ENCODE measurements at regions not wholly inside any gene's neighbourhood (a gene's known extent, or its start where the extent isn't known, plus 50 kb on each side); places are given as distances from the start of the nearest gene placed in this dataset.
"Not testable (repeated sequence)": the region's sequence is repeated elsewhere in the genome, so short reads cannot be mapped to it uniquely, and the experiment has no call there.

GRCh38 chr1:213793482-213794067 is 194.2 kb upstream of the PROX1 start:
- Histone ChIP-seq H3K27me3 (ENCODE audit: control insufficient read depth in 3 of 3, insufficient read depth in 3 of 3, low read length in 3 of 3) (no peaks in the 10 kb centered on the region), H3K4me3 (ENCODE audit: low read length in 3 of 3) (no peak overlapping the region), H3K4me1 (ENCODE audit: control insufficient read depth in 3 of 3, insufficient read depth in 3 of 3, low read length in 3 of 3) (no peaks in the 10 kb centered on the region), H3K36me3 (ENCODE audit: control insufficient read depth in 3 of 3, insufficient read depth in 3 of 3, low read length in 3 of 3) (no peaks in the 10 kb centered on the region), H3K27ac (ENCODE audit: low read depth, low read length) (no peak overlapping the region), H3K9ac (ENCODE audit: low read depth in 1 of 3, low read length in 3 of 3) (no peak overlapping the region), H3K9me3 (ENCODE audit: control insufficient read depth in 3 of 3, low read length in 3 of 3) (no peaks in the 10 kb centered on the region)

- Histone ChIP-seq H3K4me3 (ENCODE audit: low read length in 3 of 3) (no peak overlapping the region), H3K36me3 (ENCODE audit: control insufficient read depth in 3 of 3, insufficient read depth in 3 of 3, low read length in 3 of 3) (no peaks in the 10 kb centered on the region), H3K9ac (ENCODE audit: low read depth in 1 of 3, low read length in 3 of 3) (no peak overlapping the region), H3K27ac (ENCODE audit: low read depth, low read length) (no peak overlapping the region), H3K9me3 (ENCODE audit: control insufficient read depth in 3 of 3, low read length in 3 of 3) (no peaks in the 10 kb centered on the region), H3K27me3 (ENCODE audit: control insufficient read depth in 3 of 3, insufficient read depth in 3 of 3, low read length in 3 of 3) (no peaks in the 10 kb centered on the region), H3K4me1 (ENCODE audit: control insufficient read depth in 3 of 3, insufficient read depth in 3 of 3, low read length in 3 of 3) (no peaks in the 10 kb centered on the region)
Measured at GRCh38 chr1:213796525-213796924, 191.2 kb upstream of the PROX1 start.

GRCh38 chr1:213808288-213808687 is 179.5 kb upstream of the PROX1 start:
- not testable (repeated sequence) for H3K27me3 ChIP-seq (ENCODE audit: control insufficient read depth in 3 of 3, insufficient read depth in 3 of 3, low read length in 3 of 3); H3K27ac ChIP-seq (ENCODE audit: low read depth, low read length); H3K4me1 ChIP-seq (ENCODE audit: control insufficient read depth in 3 of 3, insufficient read depth in 3 of 3, low read length in 3 of 3); H3K9me3 ChIP-seq (ENCODE audit: control insufficient read depth in 3 of 3, low read length in 3 of 3); H3K9ac ChIP-seq (ENCODE audit: low read depth in 1 of 3, low read length in 3 of 3); H3K36me3 ChIP-seq (ENCODE audit: control insufficient read depth in 3 of 3, insufficient read depth in 3 of 3, low read length in 3 of 3); H3K4me3 ChIP-seq (ENCODE audit: low read length in 3 of 3)

- Histone ChIP-seq H3K9ac (ENCODE audit: low read depth in 1 of 3, low read length in 3 of 3) (no peak overlapping the region), H3K4me3 (ENCODE audit: low read length in 3 of 3) (no peak overlapping the region), H3K9me3 (ENCODE audit: control insufficient read depth in 3 of 3, low read length in 3 of 3) (no peaks in the 10 kb centered on the region), H3K27me3 (ENCODE audit: control insufficient read depth in 3 of 3, insufficient read depth in 3 of 3, low read length in 3 of 3) (no peaks in the 10 kb centered on the region), H3K36me3 (ENCODE audit: control insufficient read depth in 3 of 3, insufficient read depth in 3 of 3, low read length in 3 of 3) (no peaks in the 10 kb centered on the region), H3K4me1 (ENCODE audit: control insufficient read depth in 3 of 3, insufficient read depth in 3 of 3, low read length in 3 of 3) (no peaks in the 10 kb centered on the region), H3K27ac (ENCODE audit: low read depth, low read length) (no peak overlapping the region)
Measured at GRCh38 chr1:213817156-213817555, 170.6 kb upstream of the PROX1 start.

- Histone ChIP-seq H3K27me3 (ENCODE audit: control insufficient read depth in 3 of 3, insufficient read depth in 3 of 3, low read length in 3 of 3) (no peaks in the 10 kb centered on the region), H3K27ac (ENCODE audit: low read depth, low read length) (no peak overlapping the region), H3K36me3 (ENCODE audit: control insufficient read depth in 3 of 3, insufficient read depth in 3 of 3, low read length in 3 of 3) (no peaks in the 10 kb centered on the region), H3K9me3 (ENCODE audit: control insufficient read depth in 3 of 3, low read length in 3 of 3) (no peaks in the 10 kb centered on the region), H3K4me1 (ENCODE audit: control insufficient read depth in 3 of 3, insufficient read depth in 3 of 3, low read length in 3 of 3) (no peaks in the 10 kb centered on the region), H3K4me3 (ENCODE audit: low read length in 3 of 3) (no peak overlapping the region), H3K9ac (ENCODE audit: low read depth in 1 of 3, low read length in 3 of 3) (no peak overlapping the region)
Measured at GRCh38 chr1:213820362-213821149, 167.2 kb upstream of the PROX1 start.

GRCh38 chr1:213821175-213821942 is 166.4 kb upstream of the PROX1 start:
- H3K9ac ChIP-seq (ENCODE audit: low read depth in 1 of 3, low read length in 3 of 3), result no peak overlapping the region
- no peaks in the 10 kb centered on the region for H3K4me1 ChIP-seq (ENCODE audit: control insufficient read depth in 3 of 3, insufficient read depth in 3 of 3, low read length in 3 of 3)
- no peak overlapping the region for H3K27ac ChIP-seq (ENCODE audit: low read depth, low read length)
- no peak overlapping the region for H3K4me3 ChIP-seq (ENCODE audit: low read length in 3 of 3)
- no peaks in the 10 kb centered on the region for H3K27me3 ChIP-seq (ENCODE audit: control insufficient read depth in 3 of 3, insufficient read depth in 3 of 3, low read length in 3 of 3)
- no peaks in the 10 kb centered on the region for H3K36me3 ChIP-seq (ENCODE audit: control insufficient read depth in 3 of 3, insufficient read depth in 3 of 3, low read length in 3 of 3)
- no peaks in the 10 kb centered on the region for H3K9me3 ChIP-seq (ENCODE audit: control insufficient read depth in 3 of 3, low read length in 3 of 3)

- no peak overlapping the region for H3K27ac ChIP-seq (ENCODE audit: low read depth, low read length)
- H3K27me3 ChIP-seq (ENCODE audit: control insufficient read depth in 3 of 3, insufficient read depth in 3 of 3, low read length in 3 of 3), result no peaks in the 10 kb centered on the region
Measured at GRCh38 chr1:213821943-213822334, 165.8 kb upstream of the PROX1 start.

GRCh38 chr1:213826891-213827290 is 160.9 kb upstream of the PROX1 start:
- Histone ChIP-seq H3K4me3 (ENCODE audit: low read length in 3 of 3) (no peak overlapping the region), H3K36me3 (ENCODE audit: control insufficient read depth in 3 of 3, insufficient read depth in 3 of 3, low read length in 3 of 3) (no peaks in the 10 kb centered on the region), H3K4me1 (ENCODE audit: control insufficient read depth in 3 of 3, insufficient read depth in 3 of 3, low read length in 3 of 3) (no peaks in the 10 kb centered on the region), H3K27ac (ENCODE audit: low read depth, low read length) (no peak overlapping the region), H3K27me3 (ENCODE audit: control insufficient read depth in 3 of 3, insufficient read depth in 3 of 3, low read length in 3 of 3) (no peaks in the 10 kb centered on the region), H3K9ac (ENCODE audit: low read depth in 1 of 3, low read length in 3 of 3) (no peak overlapping the region), H3K9me3 (ENCODE audit: control insufficient read depth in 3 of 3, low read length in 3 of 3) (peaks cover 0 to 4% (median 2%) of the 10 kb centered on the region in 3 donors)

More at GRCh38 chr1:213821943-213822334, 165.8 kb upstream of the PROX1 start:
- no peak overlapping the region for H3K9ac ChIP-seq (ENCODE audit: low read depth in 1 of 3, low read length in 3 of 3)
- H3K9me3 ChIP-seq (ENCODE audit: control insufficient read depth in 3 of 3, low read length in 3 of 3), result no peaks in the 10 kb centered on the region
- no peak overlapping the region for H3K4me3 ChIP-seq (ENCODE audit: low read length in 3 of 3)
- no peaks in the 10 kb centered on the region for H3K36me3 ChIP-seq (ENCODE audit: control insufficient read depth in 3 of 3, insufficient read depth in 3 of 3, low read length in 3 of 3)
- no peaks in the 10 kb centered on the region for H3K4me1 ChIP-seq (ENCODE audit: control insufficient read depth in 3 of 3, insufficient read depth in 3 of 3, low read length in 3 of 3)

GRCh38 chr1:213828867-213829266 is 158.9 kb upstream of the PROX1 start:
- Histone ChIP-seq H3K27me3 (ENCODE audit: control insufficient read depth in 3 of 3, insufficient read depth in 3 of 3, low read length in 3 of 3) (no peaks in the 10 kb centered on the region), H3K4me3 (ENCODE audit: low read length in 3 of 3) (no peak overlapping the region), H3K36me3 (ENCODE audit: control insufficient read depth in 3 of 3, insufficient read depth in 3 of 3, low read length in 3 of 3) (no peaks in the 10 kb centered on the region), H3K4me1 (ENCODE audit: control insufficient read depth in 3 of 3, insufficient read depth in 3 of 3, low read length in 3 of 3) (no peaks in the 10 kb centered on the region), H3K27ac (ENCODE audit: low read depth, low read length) (no peak overlapping the region), H3K9ac (ENCODE audit: low read depth in 1 of 3, low read length in 3 of 3) (no peak overlapping the region), H3K9me3 (ENCODE audit: control insufficient read depth in 3 of 3, low read length in 3 of 3) (peaks cover 0 to 4% (median 2%) of the 10 kb centered on the region in 3 donors)

GRCh38 chr1:213829780-213830179 is 158.0 kb upstream of the PROX1 start:
- H3K27me3 ChIP-seq (ENCODE audit: control insufficient read depth in 3 of 3, insufficient read depth in 3 of 3, low read length in 3 of 3), result no peaks in the 10 kb centered on the region
- H3K9ac ChIP-seq (ENCODE audit: low read depth in 1 of 3, low read length in 3 of 3), result no peak overlapping the region
- H3K9me3 ChIP-seq (ENCODE audit: control insufficient read depth in 3 of 3, low read length in 3 of 3), result peaks cover 0 to 4% (median 2%) of the 10 kb centered on the region in 3 donors
- no peaks in the 10 kb centered on the region for H3K4me1 ChIP-seq (ENCODE audit: control insufficient read depth in 3 of 3, insufficient read depth in 3 of 3, low read length in 3 of 3)
- no peaks in the 10 kb centered on the region for H3K36me3 ChIP-seq (ENCODE audit: control insufficient read depth in 3 of 3, insufficient read depth in 3 of 3, low read length in 3 of 3)
- no peak overlapping the region for H3K27ac ChIP-seq (ENCODE audit: low read depth, low read length)
- H3K4me3 ChIP-seq (ENCODE audit: low read length in 3 of 3), result no peak overlapping the region

Data from skeletal muscle tissue (tissue), 3 donors.